ENCODE measurements at regions not wholly inside any gene's neighbourhood (a gene's known extent, or its start where the extent isn't known, plus 50 kb on each side); places are given as distances from the start of the nearest gene placed in this dataset.
A peak's percentile ranks its signal among the peaks of the same experiment; 100 is the strongest.

GRCh38 chr7:10799475-10799874 is 174.2 kb upstream of the PHF14 start:
- DNase-seq (ENCODE audit: low read depth in 1 of 2, low spot score in 1 of 2) = no peak

DNA sequence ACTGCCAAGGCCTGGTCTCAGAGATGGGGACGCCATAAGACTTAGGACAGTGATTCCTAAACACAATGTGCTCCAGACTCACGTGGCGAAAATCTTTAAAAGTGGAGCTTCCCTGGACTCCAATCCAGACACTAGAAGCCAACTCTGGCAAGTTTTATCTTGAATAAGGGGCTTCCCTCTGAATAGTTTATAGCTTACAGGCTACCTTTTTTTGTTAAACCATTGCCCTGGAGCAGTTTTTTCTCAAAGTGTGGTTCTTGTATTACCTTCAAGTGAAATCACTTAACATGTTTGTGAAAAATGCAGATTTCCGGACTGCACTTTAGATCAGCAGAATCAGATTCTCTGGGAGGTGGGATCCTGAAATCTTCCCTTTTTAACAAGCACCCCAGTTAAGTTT is 171.7 kb upstream of the PHF14 start:
- no peak for DNase-seq (ENCODE audit: low read depth in 1 of 2, low spot score in 1 of 2)

DNA sequence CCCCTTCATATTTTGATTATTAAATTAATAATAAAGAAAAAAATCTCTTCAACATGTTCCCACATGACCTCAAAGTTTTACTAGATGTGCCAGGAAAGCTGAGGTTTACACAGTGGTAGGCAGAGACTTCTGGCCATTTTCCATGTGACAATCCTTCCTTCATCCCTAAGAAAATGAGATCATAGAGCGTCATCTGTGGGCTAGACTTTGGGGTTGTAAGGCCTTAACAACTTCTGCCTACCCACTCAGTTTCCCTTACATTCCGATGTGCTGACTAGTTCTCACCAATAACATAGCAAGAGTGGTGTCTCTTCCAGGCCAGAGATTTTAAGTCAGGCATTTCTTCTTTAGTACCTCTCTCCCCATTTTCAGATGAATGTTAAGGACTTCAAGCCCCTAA is 171.1 kb upstream of the PHF14 start:
- DNase-seq (ENCODE audit: low read depth in 1 of 2, low spot score in 1 of 2) = no peak

- DNase-seq (ENCODE audit: low read depth in 1 of 2, low spot score in 1 of 2) = no peak
Measured at GRCh38 chr7:10803720-10804119, 170.0 kb upstream of the PHF14 start.

DNA sequence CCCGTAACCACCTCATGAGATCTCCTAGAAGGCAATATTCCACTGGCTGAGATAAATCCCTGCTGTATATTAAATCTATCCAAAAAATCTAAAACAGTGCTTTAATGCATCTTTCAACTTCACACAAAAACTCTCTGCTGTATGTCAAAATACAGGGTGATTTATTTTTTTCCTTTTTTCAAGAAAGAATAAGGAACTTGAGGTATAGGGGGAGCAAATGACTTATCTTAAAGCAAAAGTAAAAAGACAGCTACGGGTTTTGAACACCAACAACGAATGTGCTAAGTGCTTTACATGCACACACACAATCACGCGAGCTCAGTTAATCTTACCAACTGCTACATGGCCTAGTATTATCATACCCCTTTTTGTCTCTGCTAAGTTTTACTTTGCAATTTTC is 168.9 kb upstream of the PHF14 start:
- DNase-seq (ENCODE audit: low read depth in 1 of 2, low spot score in 1 of 2) = no peak

GRCh38 chr7:10815546-10815945 is 158.1 kb upstream of the PHF14 start:
- no peak for DNase-seq (ENCODE audit: low read depth in 1 of 2, low spot score in 1 of 2)

DNA sequence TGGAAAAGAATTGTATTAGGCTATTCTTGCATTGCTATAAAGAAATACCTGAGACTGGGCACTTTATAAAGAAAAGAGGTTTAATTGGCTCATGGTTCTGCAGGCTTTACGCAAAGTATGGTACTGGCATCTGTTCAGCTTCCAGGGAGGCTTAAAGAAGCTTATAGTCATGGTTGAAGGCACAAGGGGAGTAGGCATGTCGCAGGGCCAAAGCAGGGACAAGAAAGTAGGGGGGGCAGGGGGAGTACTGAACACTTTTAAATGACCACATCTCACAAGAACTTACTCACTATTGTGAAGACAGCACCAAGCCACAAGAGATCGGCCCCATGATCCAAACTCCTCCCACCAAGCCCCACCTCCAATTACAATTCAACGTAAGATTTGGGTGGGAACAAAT is 152.5 kb upstream of the PHF14 start:
- DNase-seq (ENCODE audit: low read depth in 1 of 2, low spot score in 1 of 2) = no peak

GRCh38 chr7:10824154-10824553 is 149.5 kb upstream of the PHF14 start:
- no peak for DNase-seq (ENCODE audit: low read depth in 1 of 2, low spot score in 1 of 2)

- DNase-seq (ENCODE audit: low read depth in 1 of 2, low spot score in 1 of 2) = no peak
Measured at GRCh38 chr7:10838228-10838627, 135.4 kb upstream of the PHF14 start.

DNA sequence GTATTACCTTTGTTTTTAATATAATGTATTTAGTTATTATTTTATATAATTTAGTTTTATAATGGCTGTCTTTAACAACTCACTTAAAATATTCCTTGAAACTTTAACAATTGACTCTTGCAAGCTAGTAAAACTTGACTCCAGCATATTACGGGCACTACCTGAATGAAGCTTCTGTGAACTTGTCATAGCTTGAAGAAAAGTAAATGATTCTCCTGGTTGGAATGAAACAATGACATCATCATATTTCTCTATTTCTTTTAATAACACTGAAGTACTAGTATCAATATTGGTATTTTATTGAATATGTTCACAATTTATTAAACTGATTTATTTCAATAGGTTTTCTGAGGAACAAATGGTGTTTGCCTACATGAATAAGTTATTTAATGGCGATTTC is 128.4 kb upstream of the PHF14 start:
- no peak for DNase-seq (ENCODE audit: low read depth in 1 of 2, low spot score in 1 of 2)

DNA sequence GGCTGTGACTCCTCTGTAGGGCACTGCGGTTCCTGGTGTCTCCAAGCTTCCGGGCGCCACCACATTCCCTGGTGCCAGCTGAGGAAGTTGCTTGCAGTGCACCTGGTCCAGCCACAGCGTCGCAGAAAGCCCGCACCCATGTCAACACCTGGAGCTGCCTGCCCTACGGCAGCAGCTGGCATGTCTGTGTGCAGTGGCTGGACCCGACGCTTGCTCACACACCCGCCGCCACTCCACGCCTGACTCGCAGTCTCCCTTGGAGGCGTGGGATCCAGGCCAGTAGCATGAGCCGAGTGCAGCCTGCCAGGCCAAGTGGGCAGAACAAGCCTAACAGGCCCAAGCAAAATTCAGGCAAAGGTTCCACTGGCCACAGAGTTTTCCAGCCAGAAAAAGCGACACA is 118.1 kb upstream of the PHF14 start:
- no peak for DNase-seq (ENCODE audit: low read depth in 1 of 2, low spot score in 1 of 2)

DNA sequence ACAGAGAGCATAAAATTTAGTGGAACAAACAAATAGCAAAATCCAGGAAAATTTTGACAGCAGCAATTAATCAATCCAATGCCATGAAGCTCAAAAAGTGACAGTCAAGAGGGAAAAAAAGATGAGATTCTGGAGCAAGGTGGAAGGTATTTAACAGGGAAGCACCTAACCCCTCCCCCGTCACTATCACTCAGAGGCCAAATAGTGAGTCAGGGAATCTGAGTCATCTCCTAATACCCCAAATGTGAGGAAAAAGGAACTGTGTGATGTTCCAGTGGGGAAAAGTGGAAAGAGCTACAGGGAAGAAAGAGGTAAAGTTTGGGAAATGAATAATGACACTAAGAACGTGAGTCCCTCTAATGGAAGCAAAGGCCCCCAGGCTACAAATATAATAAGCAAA is 113.2 kb upstream of the PHF14 start:
- no peak for DNase-seq (ENCODE audit: low read depth in 1 of 2, low spot score in 1 of 2)

- DNase-seq (ENCODE audit: low read depth in 1 of 2, low spot score in 1 of 2) = no peak
Measured at GRCh38 chr7:10863476-10863875, 110.2 kb upstream of the PHF14 start.

- no peak for DNase-seq (ENCODE audit: low read depth in 1 of 2, low spot score in 1 of 2)
Measured at GRCh38 chr7:10874666-10875065, 99.0 kb upstream of the PHF14 start.

GRCh38 chr7:10875080-10875479 is 98.6 kb upstream of the PHF14 start:
- no peak for DNase-seq (ENCODE audit: low read depth in 1 of 2, low spot score in 1 of 2)

- DNase-seq (ENCODE audit: low read depth in 1 of 2, low spot score in 1 of 2) = no peak
Measured at GRCh38 chr7:10888861-10889260, 84.8 kb upstream of the PHF14 start.

DNA sequence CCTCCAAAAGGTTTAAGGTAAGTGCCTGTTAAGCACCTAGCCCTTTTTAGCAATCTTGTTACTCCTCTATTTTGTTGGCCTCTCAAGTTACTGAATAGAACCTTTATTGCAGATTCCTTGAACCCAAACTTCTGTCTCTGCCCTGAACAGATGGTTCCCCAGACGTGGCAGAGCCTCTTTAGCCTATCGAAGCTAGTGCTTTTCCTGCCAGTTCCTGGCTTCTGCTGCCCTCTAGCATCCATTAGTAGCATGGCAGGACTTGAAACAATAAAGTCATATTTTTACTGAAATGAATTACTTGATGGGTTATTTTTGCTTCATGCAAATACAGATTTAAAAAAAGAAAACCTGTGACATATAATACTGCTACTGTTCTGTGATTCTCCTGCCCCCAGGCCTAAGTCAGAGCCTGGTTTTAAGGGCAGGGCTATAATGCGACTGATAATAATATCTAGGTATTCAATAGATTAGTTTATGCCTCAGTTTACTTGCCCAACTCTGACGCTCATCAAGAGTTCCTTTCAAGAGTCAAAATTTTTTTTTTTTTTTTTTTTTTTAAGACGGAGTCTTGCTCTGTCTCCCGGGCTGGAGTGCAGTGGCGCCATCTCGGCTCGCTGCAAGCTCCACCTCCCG is 84.3 kb upstream of the PHF14 start:
- DNase-seq (ENCODE audit: low read depth in 1 of 2, low spot score in 1 of 2) = peak in 1 of 2 donors; percentile 27

- DNase-seq (ENCODE audit: low read depth in 1 of 2, low spot score in 1 of 2) = no peak
Measured at GRCh38 chr7:10908600-10908999, 65.1 kb upstream of the PHF14 start.

GRCh38 chr7:10910447-10910846 is 63.2 kb upstream of the PHF14 start:
- DNase-seq (ENCODE audit: low read depth in 1 of 2, low spot score in 1 of 2) = no peak

DNA sequence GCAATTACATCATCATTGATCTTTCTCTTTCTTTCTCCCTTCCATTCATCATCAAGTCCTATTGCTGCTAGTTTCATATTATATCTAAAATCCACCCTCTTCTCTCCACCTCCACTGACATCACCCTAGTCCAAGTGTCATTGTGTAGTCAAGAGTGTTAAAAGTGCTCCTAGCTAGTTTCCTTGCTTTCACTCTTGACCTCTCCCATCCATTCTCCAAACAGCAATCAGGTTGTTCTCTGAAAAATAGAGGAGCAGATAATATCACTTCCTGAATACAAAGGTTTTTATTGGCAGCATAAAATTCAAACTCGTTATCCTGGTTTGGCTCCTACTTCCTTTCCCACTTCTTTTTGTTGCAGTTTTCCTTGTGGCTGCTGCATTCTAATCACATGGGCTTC is 61.6 kb upstream of the PHF14 start:
- no peak for DNase-seq (ENCODE audit: low read depth in 1 of 2, low spot score in 1 of 2)

DNA sequence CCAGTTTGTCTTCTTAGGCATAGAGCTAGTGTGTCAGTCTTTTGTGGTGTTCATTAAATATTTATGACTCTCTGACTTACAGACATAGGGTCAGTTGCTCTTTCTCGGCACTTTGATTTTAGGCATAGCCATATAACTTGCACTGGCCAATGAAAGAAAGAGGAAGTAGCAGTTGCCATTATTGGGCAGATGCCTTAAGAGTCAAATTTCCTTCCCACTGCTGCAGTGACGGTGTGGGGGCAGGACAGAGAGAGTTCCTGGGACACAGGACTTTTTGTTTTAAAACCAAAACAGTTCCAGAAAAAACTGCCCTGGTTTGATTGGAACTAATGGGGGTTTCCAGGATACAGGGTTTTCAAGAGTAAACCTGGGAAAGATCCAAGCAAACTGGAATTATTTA is 60.2 kb upstream of the PHF14 start:
- no peak for DNase-seq (ENCODE audit: low read depth in 1 of 2, low spot score in 1 of 2)

DNA sequence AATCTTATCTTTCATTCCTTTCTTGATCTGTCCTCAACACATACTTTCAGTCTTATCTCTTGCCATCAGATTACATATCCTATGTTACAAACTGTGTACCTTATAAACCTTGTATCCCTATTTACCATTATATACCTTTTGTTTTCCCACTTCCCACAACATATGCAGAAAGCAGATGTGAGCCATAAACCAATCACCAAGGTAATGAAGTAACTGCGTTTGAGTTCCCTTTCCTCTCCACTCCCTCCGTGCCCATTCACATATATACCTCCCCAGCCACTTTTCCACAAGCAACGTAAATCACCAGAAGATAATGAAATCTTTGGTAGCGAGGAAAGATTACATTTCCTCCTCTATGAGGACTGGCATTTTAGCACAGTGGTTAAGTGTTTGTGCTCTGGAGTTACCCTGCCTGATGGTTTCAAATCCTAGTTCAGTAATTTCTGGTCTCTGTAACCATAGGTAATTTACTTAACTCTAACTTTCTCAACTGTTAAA is 55.5 kb upstream of the PHF14 start:
- DNase-seq (ENCODE audit: low read depth in 1 of 2, low spot score in 1 of 2) = no peak

DNA sequence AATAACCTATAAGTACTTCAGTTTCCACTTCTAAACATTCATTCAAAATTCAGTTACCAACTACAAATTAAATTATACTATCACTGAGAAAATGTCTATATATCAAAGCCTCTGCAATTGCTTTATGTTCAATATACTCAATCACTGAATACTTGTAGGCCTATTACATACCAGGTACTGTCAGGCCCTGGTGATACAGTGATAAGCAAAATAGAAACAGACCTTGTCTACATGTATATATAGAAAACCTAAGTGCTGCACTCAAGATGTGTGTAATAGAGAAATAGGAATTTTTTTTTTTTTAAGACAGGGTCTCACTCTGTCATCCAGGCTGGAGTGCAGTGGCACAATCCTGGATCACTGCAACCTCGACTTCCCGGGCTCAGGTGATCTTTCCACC is 53.7 kb upstream of the PHF14 start:
- DNase-seq (ENCODE audit: low read depth in 1 of 2, low spot score in 1 of 2) = no peak

Data from activated CD4-positive, alpha-beta T cell treated with anti-CD3 and anti-CD28 coated beads, Interleukin-2, amount 50 U/mL, for 24 hours (primary cell).